ENCODE measurements at regions not wholly inside any gene's neighbourhood (a gene's known extent, or its start where the extent isn't known, plus 50 kb on each side); places are given as distances from the start of the nearest gene placed in this dataset.
"Not testable (repeated sequence)": the region's sequence is repeated elsewhere in the genome, so short reads cannot be mapped to it uniquely, and the experiment has no call there.

DNA sequence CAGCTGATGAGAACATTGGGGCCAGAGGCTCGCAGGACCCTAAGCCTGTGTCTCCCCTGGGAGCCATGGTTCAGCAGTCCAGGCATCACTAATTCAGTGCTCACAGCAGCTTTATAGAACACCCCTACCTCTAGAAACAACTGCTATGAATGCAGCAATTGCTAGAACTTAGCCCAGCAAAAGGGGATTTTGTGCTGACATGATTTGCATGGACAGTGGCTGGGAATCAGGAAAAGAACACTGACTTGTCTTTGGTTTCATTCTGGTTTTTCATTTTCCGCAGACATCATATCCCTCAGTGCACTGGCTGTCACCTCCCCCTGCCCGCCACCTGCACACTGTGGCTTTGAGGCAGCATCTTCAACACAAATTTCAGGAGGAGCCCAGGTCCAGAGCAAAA lies 3964.9 kb upstream of the TPTE start:
- not testable (repeated sequence) for DNase-seq (ENCODE audit: low spot score)

DNA sequence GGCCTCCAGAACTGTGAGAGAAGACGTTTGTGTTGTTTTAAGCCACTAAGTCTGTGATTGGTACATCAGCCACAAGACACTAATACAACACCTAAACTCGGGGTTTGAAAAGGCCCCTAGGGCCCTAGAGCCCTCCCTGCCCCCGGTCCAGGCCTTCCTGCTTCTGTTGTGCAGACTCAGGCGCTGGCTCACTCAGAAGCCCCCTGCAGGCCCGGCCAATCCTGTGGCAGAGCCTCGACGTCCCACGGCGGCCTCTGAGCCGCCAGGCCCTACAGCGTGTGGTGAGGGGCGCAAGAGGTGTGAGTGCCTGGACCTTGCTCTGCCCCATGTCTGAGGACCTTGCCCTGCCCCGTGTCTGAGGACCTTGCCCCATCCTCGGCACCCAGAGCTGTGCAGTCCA lies 3964.0 kb upstream of the TPTE start:
- not testable (repeated sequence) for DNase-seq (ENCODE audit: low spot score)

DNA sequence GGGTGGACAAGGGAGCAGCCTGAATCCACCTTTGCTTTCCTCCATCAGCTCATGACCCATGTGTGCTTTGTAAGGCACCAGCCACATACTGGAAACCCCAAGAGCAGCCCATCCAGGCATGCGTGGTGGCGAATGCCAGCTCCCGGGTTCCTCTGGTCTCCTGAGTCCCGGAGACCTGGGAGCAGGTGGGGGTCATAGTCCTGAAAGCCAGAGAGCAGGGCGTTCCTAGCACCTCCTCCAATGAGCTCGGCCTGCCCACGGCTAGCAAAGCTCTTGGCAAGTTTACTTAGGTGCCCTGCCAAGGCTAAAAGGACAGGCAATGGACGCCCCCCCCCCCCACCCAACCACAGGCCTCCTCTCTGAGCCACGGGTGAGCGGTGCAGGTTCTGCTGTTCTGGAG lies 3960.2 kb upstream of the TPTE start:
- not testable (repeated sequence) for DNase-seq (ENCODE audit: low spot score)

DNA sequence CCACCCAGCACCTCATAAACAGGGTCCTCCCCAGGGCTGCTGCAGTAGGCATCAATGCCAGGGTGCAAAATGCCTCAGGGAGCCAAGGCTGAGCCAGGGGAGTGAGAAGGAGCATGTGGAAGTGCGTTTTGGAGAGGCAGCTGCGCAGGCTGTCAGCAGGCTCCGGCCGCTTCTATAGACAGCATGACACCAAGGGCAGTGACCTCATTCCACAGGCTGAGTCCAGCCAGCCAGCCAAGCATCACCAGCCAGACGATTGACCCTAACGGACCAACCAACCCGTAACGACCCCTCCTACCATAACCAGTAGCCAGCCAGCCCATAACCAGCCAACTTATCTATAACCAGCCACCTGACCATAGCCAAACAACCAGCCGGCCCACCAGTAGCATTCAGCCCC lies 3959.8 kb upstream of the TPTE start:
- DNase-seq (ENCODE audit: low spot score), result not testable (repeated sequence)

DNA sequence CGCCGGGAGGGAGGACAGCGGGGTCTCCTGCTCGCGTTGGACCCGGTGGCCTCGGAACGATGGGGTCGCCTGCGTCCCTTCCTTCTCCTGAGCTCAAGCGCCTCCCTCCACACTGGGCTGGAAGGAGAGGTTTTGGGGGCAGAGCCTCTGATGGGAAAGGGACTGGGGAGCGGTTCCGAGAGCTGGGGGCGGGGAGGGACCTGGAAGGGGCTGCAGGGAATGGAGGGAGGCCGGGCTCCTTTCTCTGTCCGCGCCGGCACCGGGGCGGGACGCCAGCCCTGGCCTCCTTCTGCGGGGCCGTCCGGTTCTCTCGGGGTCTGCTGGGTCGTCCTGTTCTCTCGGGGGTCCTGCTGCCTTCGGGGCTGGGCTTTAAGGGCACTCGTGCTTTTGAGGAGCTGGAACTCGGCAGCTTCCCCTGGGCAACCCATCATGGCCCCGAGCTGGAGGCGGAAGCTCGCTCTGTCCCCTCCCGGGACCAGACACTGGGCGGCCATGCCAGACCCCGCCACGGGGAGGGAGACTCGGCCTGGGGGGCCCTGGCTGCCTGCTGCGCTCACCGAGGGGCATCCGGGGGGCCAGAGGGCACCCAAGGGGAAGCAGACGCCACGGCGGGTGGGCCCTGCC lies 3956.7 kb upstream of the TPTE start:
- not testable (repeated sequence) for DNase-seq (ENCODE audit: low spot score)

GRCh38 chr21:6565190-6566094 lies 3955.9 kb upstream of the TPTE start:
- DNase-seq (ENCODE audit: low spot score), result not testable (repeated sequence)

GRCh38 chr21:6567542-6567941 lies 3953.8 kb upstream of the TPTE start:
- not testable (repeated sequence) for DNase-seq (ENCODE audit: low spot score)

DNA sequence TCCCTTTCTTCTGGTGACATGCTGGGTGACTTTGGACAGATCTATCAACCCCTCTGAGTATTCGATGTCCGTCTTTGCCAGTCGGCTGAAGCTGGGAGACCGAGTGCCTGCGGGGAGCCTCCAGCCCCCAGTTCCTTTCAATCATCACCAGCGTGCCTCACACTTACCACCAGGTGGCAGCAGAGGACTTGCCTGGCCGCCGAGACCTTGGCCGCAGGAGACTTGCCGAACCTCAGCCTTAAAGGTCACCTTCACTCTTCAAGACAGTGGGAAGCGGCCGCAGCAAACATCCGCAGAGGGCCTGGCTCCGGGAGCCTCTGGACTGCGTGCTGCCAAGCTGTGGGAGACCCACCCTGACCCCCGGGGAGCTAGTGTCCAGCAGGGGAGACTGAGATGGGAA lies 3952.2 kb upstream of the TPTE start:
- not testable (repeated sequence) for DNase-seq (ENCODE audit: low spot score)

- not testable (repeated sequence) for DNase-seq (ENCODE audit: low spot score)
Observed at GRCh38 chr21:6569587-6570392, 3951.6 kb upstream of the TPTE start.

DNA sequence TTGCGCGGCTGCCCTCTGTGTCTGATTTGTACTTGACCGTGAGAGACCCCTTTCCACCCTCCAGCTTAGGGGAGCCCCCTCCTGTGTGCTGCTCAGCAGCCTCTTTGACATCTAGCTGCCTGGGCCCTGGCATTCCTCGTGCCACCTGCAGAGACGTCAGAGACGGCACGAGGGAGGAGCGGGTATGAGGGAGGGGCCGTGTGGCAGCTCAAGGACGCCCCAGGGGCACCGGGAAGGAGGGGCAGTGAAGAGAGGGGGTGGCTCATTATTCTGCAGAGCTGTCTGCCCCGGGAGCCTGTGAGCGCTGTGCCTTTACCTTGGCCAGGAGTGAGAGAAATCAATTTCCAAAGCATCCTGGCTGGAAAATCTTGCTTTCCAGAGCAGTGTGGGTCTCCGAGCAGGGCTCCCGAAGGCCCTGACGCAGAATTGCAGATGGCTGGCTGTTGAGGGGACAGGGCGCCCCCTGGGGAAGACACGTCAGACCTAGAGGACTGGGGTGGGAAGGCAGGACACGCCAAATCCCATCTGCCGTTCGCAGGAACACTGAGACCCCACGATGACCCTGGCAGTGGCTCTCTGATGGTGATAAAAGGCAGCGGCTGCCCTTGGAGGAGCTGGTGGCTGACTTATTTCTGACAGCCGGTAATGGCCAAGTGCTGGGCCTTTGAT lies 3950.5 kb upstream of the TPTE start:
- DNase-seq (ENCODE audit: low spot score), result not testable (repeated sequence)

- DNase-seq (ENCODE audit: low spot score), result not testable (repeated sequence)
Observed at GRCh38 chr21:6573576-6573975, 3947.8 kb upstream of the TPTE start.

- not testable (repeated sequence) for DNase-seq (ENCODE audit: low spot score)
Observed at GRCh38 chr21:6579801-6580200, 3941.6 kb upstream of the TPTE start.
